ENCODE measurements at regions not wholly inside any gene's neighbourhood (a gene's known extent, or its start where the extent isn't known, plus 50 kb on each side); places are given as distances from the start of the nearest gene placed in this dataset.

GRCh38 chr18:45322343-45322742 lies 292.9 kb upstream of the SLC14A2 start:
- H3K27ac Mint-ChIP-seq, result no peak overlapping the region

GRCh38 chr18:45324101-45324494 lies 291.2 kb upstream of the SLC14A2 start:
- Mint-ChIP-seq H3K27ac (no peak overlapping the region), H3K36me3 (ENCODE audit: low read depth) (no peaks in the 10 kb centered on the region), H3K27me3 (peaks cover 24% of the 10 kb centered on the region), H3K4me3 (no peak overlapping the region), H3K4me1 (no peaks in the 10 kb centered on the region), H3K9me3 (no peaks in the 10 kb centered on the region)
- intact Hi-C loops (cut with micrococcal nuclease), result no loop called here
- ChIA-PET POLR2A (no interaction called here), CTCF (no interaction called here)
- DNase-seq (no peak), ATAC-seq (ENCODE audit: low read depth) (no peak)
- no peak for TF ChIP-seq CTCF (IDR thresholded peaks at IDR 0.05)

More at GRCh38 chr18:45322343-45322742, 292.9 kb upstream of the SLC14A2 start:
- POLR2A ChIA-PET, result no interaction called here
- H3K9me3 Mint-ChIP-seq, result no peaks in the 10 kb centered on the region
- H3K4me1 Mint-ChIP-seq, result no peaks in the 10 kb centered on the region
- H3K36me3 Mint-ChIP-seq (ENCODE audit: low read depth), result no peaks in the 10 kb centered on the region
- H3K4me3 Mint-ChIP-seq, result no peak overlapping the region
- peaks cover 12% of the 10 kb centered on the region for H3K27me3 Mint-ChIP-seq
- DNase-seq, result no peak
- CTCF ChIA-PET, result no interaction called here
- intact Hi-C loops (cut with micrococcal nuclease), result no loop called here
- TF ChIP-seq CTCF (IDR thresholded peaks at IDR 0.05), result no peak
- ATAC-seq (ENCODE audit: low read depth), result no peak

GRCh38 chr18:45324495-45325113 lies 290.7 kb upstream of the SLC14A2 start:
- intact Hi-C loops (cut with micrococcal nuclease), result no loop called here
- no peak for TF ChIP-seq CTCF (IDR thresholded peaks at IDR 0.05)
- ChIA-PET POLR2A (no interaction called here), CTCF (no interaction called here)
- no peaks in the 10 kb centered on the region for H3K4me1 Mint-ChIP-seq
- H3K9me3 Mint-ChIP-seq, result no peaks in the 10 kb centered on the region
- H3K27me3 Mint-ChIP-seq, result peaks cover 29% of the 10 kb centered on the region
- no peak overlapping the region for H3K27ac Mint-ChIP-seq
- ATAC-seq (ENCODE audit: low read depth) (no peak), DNase-seq (no peak)
- no peaks in the 10 kb centered on the region for H3K36me3 Mint-ChIP-seq (ENCODE audit: low read depth)
- no peak overlapping the region for H3K4me3 Mint-ChIP-seq

GRCh38 chr18:45325778-45326177 lies 289.5 kb upstream of the SLC14A2 start:
- ChIA-PET CTCF (no interaction called here), POLR2A (no interaction called here)
- TF ChIP-seq CTCF (IDR thresholded peaks at IDR 0.05), result no peak
- H3K4me3 Mint-ChIP-seq, result no peak overlapping the region
- peaks cover 38% of the 10 kb centered on the region for H3K27me3 Mint-ChIP-seq
- ATAC-seq (ENCODE audit: low read depth) (no peak), DNase-seq (no peak)
- no peaks in the 10 kb centered on the region for H3K4me1 Mint-ChIP-seq
- no peak overlapping the region for H3K27ac Mint-ChIP-seq
- H3K36me3 Mint-ChIP-seq (ENCODE audit: low read depth), result no peaks in the 10 kb centered on the region
- no peaks in the 10 kb centered on the region for H3K9me3 Mint-ChIP-seq
- intact Hi-C loops (cut with micrococcal nuclease), result no loop called here

GRCh38 chr18:45326505-45326904 lies 288.8 kb upstream of the SLC14A2 start:
- H3K9me3 Mint-ChIP-seq, result no peaks in the 10 kb centered on the region
- H3K27me3 Mint-ChIP-seq, result peaks cover 41% of the 10 kb centered on the region
- intact Hi-C loops (cut with micrococcal nuclease), result no loop called here
- H3K4me3 Mint-ChIP-seq, result no peak overlapping the region
- H3K4me1 Mint-ChIP-seq, result no peaks in the 10 kb centered on the region
- ATAC-seq (ENCODE audit: low read depth) (no peak), DNase-seq (no peak)
- ChIA-PET POLR2A (no interaction called here), CTCF (no interaction called here)
- H3K36me3 Mint-ChIP-seq (ENCODE audit: low read depth), result no peaks in the 10 kb centered on the region
- no peak for TF ChIP-seq CTCF (IDR thresholded peaks at IDR 0.05)
- H3K27ac Mint-ChIP-seq, result no peak overlapping the region
